ENCODE measurements at regions not wholly inside any gene's neighbourhood (a gene's known extent, or its start where the extent isn't known, plus 50 kb on each side); places are given as distances from the start of the nearest gene placed in this dataset.

- Histone ChIP-seq H3K79me2 (ENCODE audit: insufficient read depth, low read length) (no peaks in the 10 kb centered on the region), H2AFZ (ENCODE audit: insufficient read depth, low read depth, low read length, poor library complexity, severe bottlenecking) (no peak overlapping the region), H3K9me3 (replicated peaks in 1 of 2; ENCODE audit: control insufficient read depth in 1 of 2, insufficient read depth in 1 of 2, low read length in 2 of 2) (peaks cover 0 to 7% of the 10 kb centered on the region in 2 donors), H3K9ac (ENCODE audit: insufficient read depth, low read length, poor library complexity, severe bottlenecking) (no peak overlapping the region), H3K4me1 (ENCODE audit: control insufficient read depth in 1 of 2, insufficient read depth in 2 of 2, low read length in 2 of 2) (no peaks in the 10 kb centered on the region), H3K27ac (ENCODE audit: low read depth in 1 of 2, low read length in 2 of 2) (no peak overlapping the region), H3K4me2 (replicated peaks; ENCODE audit: extremely low read depth, low read length, poor library complexity, severe bottlenecking) (no peak overlapping the region), H3K4me3 (replicated peaks in 1 of 3; ENCODE audit: low read depth in 2 of 3, low read length in 3 of 3) (no peak overlapping the region), H3K27me3 (ENCODE audit: control insufficient read depth in 2 of 2, insufficient read depth in 2 of 2, low read length in 2 of 2) (no peaks in the 10 kb centered on the region), H4K20me1 (ENCODE audit: insufficient read depth, low read length) (no peaks in the 10 kb centered on the region), H3K36me3 (replicated peaks in 1 of 2; ENCODE audit: control insufficient read depth in 1 of 2, insufficient read depth in 2 of 2, low read length in 2 of 2) (no peaks in the 10 kb centered on the region)
- Mint-ChIP-seq H3K36me3 (no peaks in the 10 kb centered on the region), H3K4me1 (no peaks in the 10 kb centered on the region), H3K27ac (no peak overlapping the region), H3K27me3 (ENCODE audit: low read depth in 3 of 3) (peaks cover 0 to 3% (median 0%) of the 10 kb centered on the region in 3 donors), H3K4me3 (no peak overlapping the region), H3K9me3 (peaks cover 0 to 9% (median 2%) of the 10 kb centered on the region in 7 donors)
- no peak for TF ChIP-seq CTCF (IDR thresholded peaks at IDR 0.05)
- DNase-seq: no peak
- intact Hi-C loops (cut with micrococcal nuclease): no loop called here
- WGBS (ENCODE audit: insufficient coverage): no CpG with 5 or more reads among the region's 2 CpGs
These were observed 893.9 kb downstream of the CCSER2 start for GRCh38 chr10:85222300-85222699.

GRCh38 chr10:85224366-85224940 lies 896.1 kb downstream of the CCSER2 start:
- H3K4me1 ChIP-seq (ENCODE audit: control insufficient read depth in 1 of 2, insufficient read depth in 2 of 2, low read length in 2 of 2): no peaks in the 10 kb centered on the region
- H3K4me1 Mint-ChIP-seq: no peaks in the 10 kb centered on the region
- H3K27me3 ChIP-seq (ENCODE audit: control insufficient read depth in 2 of 2, insufficient read depth in 2 of 2, low read length in 2 of 2): no peaks in the 10 kb centered on the region
- H2AFZ ChIP-seq (ENCODE audit: insufficient read depth, low read depth, low read length, poor library complexity, severe bottlenecking): no peak overlapping the region
- intact Hi-C loops (cut with micrococcal nuclease): no loop called here
- H3K4me3 Mint-ChIP-seq: no peak overlapping the region
- no peaks in the 10 kb centered on the region for H3K9me3 ChIP-seq (replicated peaks in 1 of 2; ENCODE audit: control insufficient read depth in 1 of 2, insufficient read depth in 1 of 2, low read length in 2 of 2)
- peaks cover 0 to 3% (median 0%) of the 10 kb centered on the region in 3 donors for H3K27me3 Mint-ChIP-seq (ENCODE audit: low read depth in 3 of 3)
- no peaks in the 10 kb centered on the region for H4K20me1 ChIP-seq (ENCODE audit: insufficient read depth, low read length)
- H3K27ac Mint-ChIP-seq: no peak overlapping the region
- no peak overlapping the region for H3K27ac ChIP-seq (ENCODE audit: low read depth in 1 of 2, low read length in 2 of 2)
- 85% methylated on average over 3 of the region's 6 CpGs for WGBS (ENCODE audit: insufficient coverage)
- H3K4me3 ChIP-seq (replicated peaks in 1 of 3; ENCODE audit: low read depth in 2 of 3, low read length in 3 of 3): no peak overlapping the region
- H3K36me3 Mint-ChIP-seq: no peaks in the 10 kb centered on the region
- no peak overlapping the region for H3K9ac ChIP-seq (ENCODE audit: insufficient read depth, low read length, poor library complexity, severe bottlenecking)
- TF ChIP-seq CTCF (IDR thresholded peaks at IDR 0.05): no peak
- no peak for DNase-seq
- H3K79me2 ChIP-seq (ENCODE audit: insufficient read depth, low read length): no peaks in the 10 kb centered on the region
- H3K4me2 ChIP-seq (replicated peaks; ENCODE audit: extremely low read depth, low read length, poor library complexity, severe bottlenecking): no peak overlapping the region
- H3K36me3 ChIP-seq (replicated peaks in 1 of 2; ENCODE audit: control insufficient read depth in 1 of 2, insufficient read depth in 2 of 2, low read length in 2 of 2): no peaks in the 10 kb centered on the region
- H3K9me3 Mint-ChIP-seq: peaks cover 0 to 16% (median 2%) of the 10 kb centered on the region in 7 donors
